B cell (primary cell): ENCODE measurements at regions not wholly inside any gene's neighbourhood (a gene's known extent, or its start where the extent isn't known, plus 50 kb on each side); places are given as distances from the start of the nearest gene placed in this dataset.

Source experiments
- EZH2 ChIP-seq: IDR thresholded peaks from 2 replicates; pipeline ENCODE4 v1.6.1; 2012; ENCODE audit warnings: borderline replicate concordance, low read depth, mild to moderate bottlenecking, moderate library complexity, low read length; ENCODE audit not compliant: insufficient read depth, poor library complexity, severe bottlenecking
- TF ChIP-seq, protein P1 (sequence below): fragments of 200-600 bp; IDR thresholded peaks from one replicate; pipeline ENCODE4 v1.8.0; 2022; ENCODE audit warnings: antibody characterized with exemption, mild to moderate bottlenecking

GRCh38 chr5:173550641-173551040 lies 65.8 kb downstream of the BOD1 start:
- TF ChIP-seq, protein P1, sequence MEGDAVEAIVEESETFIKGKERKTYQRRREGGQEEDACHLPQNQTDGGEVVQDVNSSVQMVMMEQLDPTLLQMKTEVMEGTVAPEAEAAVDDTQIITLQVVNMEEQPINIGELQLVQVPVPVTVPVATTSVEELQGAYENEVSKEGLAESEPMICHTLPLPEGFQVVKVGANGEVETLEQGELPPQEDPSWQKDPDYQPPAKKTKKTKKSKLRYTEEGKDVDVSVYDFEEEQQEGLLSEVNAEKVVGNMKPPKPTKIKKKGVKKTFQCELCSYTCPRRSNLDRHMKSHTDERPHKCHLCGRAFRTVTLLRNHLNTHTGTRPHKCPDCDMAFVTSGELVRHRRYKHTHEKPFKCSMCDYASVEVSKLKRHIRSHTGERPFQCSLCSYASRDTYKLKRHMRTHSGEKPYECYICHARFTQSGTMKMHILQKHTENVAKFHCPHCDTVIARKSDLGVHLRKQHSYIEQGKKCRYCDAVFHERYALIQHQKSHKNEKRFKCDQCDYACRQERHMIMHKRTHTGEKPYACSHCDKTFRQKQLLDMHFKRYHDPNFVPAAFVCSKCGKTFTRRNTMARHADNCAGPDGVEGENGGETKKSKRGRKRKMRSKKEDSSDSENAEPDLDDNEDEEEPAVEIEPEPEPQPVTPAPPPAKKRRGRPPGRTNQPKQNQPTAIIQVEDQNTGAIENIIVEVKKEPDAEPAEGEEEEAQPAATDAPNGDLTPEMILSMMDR: no peak
- no peak for TF ChIP-seq EZH2
